ENCODE measurements at regions not wholly inside any gene's neighbourhood (a gene's known extent, or its start where the extent isn't known, plus 50 kb on each side); places are given as distances from the start of the nearest gene placed in this dataset.

GRCh38 chr6:80530103-80530502 is 423.6 kb downstream of the BCKDHB start:
- Mint-ChIP-seq H3K9me3 (no peaks in the 10 kb centered on the region), H3K36me3 (ENCODE audit: low read depth) (peaks cover under 1% of the 10 kb centered on the region; the same call in 1 of the 2 replicates), H3K27ac (no peak overlapping the region), H3K4me1 (ENCODE audit: low read depth) (peaks cover 16% of the 10 kb centered on the region), H3K4me3 (no peak overlapping the region), H3K27me3 (ENCODE audit: insufficient read depth) (no peaks in the 10 kb centered on the region; the same call in 1 of the 2 replicates)
- no peak for DNase-seq
- no peak for TF ChIP-seq CTCF (IDR thresholded peaks at IDR 0.05)

- H3K27me3 Mint-ChIP-seq (ENCODE audit: insufficient read depth) = no peaks in the 10 kb centered on the region; the same call in 1 of the 2 replicates
- DNase-seq = no peak
- no peak overlapping the region for H3K4me3 Mint-ChIP-seq
- TF ChIP-seq CTCF (IDR thresholded peaks at IDR 0.05) = no peak
- no peaks in the 10 kb centered on the region for H3K36me3 Mint-ChIP-seq (ENCODE audit: low read depth)
- H3K4me1 Mint-ChIP-seq (ENCODE audit: low read depth) = peaks cover 27% of the 10 kb centered on the region
- H3K27ac Mint-ChIP-seq = no peak overlapping the region
- H3K9me3 Mint-ChIP-seq = no peaks in the 10 kb centered on the region
Measured at GRCh38 chr6:80528115-80528514, 421.6 kb downstream of the BCKDHB start.

GRCh38 chr6:80527552-80528052 is 421.1 kb downstream of the BCKDHB start:
- no peak for TF ChIP-seq CTCF (IDR thresholded peaks at IDR 0.05)
- no peak overlapping the region for H3K27ac Mint-ChIP-seq
- H3K27me3 Mint-ChIP-seq (ENCODE audit: insufficient read depth) = no peaks in the 10 kb centered on the region; the same call in 1 of the 2 replicates
- DNase-seq = no peak
- peaks cover 33% of the 10 kb centered on the region for H3K4me1 Mint-ChIP-seq (ENCODE audit: low read depth)
- H3K9me3 Mint-ChIP-seq = no peaks in the 10 kb centered on the region
- H3K4me3 Mint-ChIP-seq = no peak overlapping the region
- no peaks in the 10 kb centered on the region for H3K36me3 Mint-ChIP-seq (ENCODE audit: low read depth)

DNA sequence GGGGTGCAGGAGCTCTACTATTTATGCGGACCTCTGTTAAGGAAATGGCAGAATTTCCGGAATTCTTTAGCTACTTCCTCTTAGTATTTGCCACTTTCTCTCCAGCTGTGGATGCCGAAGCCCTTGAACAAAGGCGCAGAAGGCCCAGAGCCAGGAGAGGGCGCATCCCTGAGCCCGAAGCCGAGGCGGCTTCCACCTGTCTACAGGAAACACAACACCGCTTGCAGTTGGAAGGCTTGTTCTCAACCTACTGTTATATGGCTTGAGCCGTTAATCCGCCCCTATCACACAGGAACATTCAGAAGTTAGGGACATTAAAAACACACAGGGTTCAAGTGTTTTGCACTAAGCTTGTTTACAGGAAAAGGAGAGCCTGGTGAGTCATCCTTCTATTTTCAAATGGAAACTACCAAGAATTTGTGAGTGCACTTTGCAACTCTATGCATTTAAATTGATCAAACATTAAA is 417.1 kb downstream of the BCKDHB start:
- Mint-ChIP-seq H3K27ac (no peak overlapping the region), H3K4me1 (ENCODE audit: low read depth) (peaks cover 38% of the 10 kb centered on the region), H3K4me3 (no peak overlapping the region), H3K9me3 (no peaks in the 10 kb centered on the region), H3K36me3 (ENCODE audit: low read depth) (no peaks in the 10 kb centered on the region), H3K27me3 (ENCODE audit: insufficient read depth) (no peaks in the 10 kb centered on the region)
- no peak for DNase-seq
- TF ChIP-seq CTCF (IDR thresholded peaks at IDR 0.05) = no peak

DNA sequence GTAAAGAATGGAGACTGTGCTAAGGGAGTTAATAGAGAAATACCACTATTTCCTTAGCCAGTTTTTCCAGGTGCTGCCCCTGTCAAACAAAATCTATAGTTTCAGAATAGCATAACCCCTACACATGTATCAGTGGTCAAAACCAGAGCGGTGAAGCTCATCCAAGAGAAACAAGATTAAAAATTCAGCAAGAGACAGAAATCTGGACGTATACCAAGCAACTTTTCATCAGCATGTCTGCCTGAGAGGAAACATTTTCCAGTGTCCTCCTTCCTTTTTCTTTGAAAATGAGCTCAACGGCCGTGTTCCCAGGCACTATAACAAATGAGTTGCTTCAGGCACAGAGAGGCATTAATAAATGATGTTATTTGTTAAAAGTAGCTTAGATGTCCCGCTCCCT is 416.5 kb downstream of the BCKDHB start:
- no peaks in the 10 kb centered on the region for H3K27me3 Mint-ChIP-seq (ENCODE audit: insufficient read depth)

More for the DNA sequence above, 416.5 kb downstream of the BCKDHB start:
- TF ChIP-seq CTCF (IDR thresholded peaks at IDR 0.05) = no peak
- peaks cover 35% of the 10 kb centered on the region for H3K4me1 Mint-ChIP-seq (ENCODE audit: low read depth)
- no peaks in the 10 kb centered on the region for H3K9me3 Mint-ChIP-seq
- no peak for DNase-seq
- no peak overlapping the region for H3K4me3 Mint-ChIP-seq
- no peak overlapping the region for H3K27ac Mint-ChIP-seq
- no peaks in the 10 kb centered on the region for H3K36me3 Mint-ChIP-seq (ENCODE audit: low read depth)
